ENCODE measurements at regions not wholly inside any gene's neighbourhood (a gene's known extent, or its start where the extent isn't known, plus 50 kb on each side); places are given as distances from the start of the nearest gene placed in this dataset.
A peak's percentile ranks its signal among the peaks of the same experiment; 100 is the strongest.

DNA sequence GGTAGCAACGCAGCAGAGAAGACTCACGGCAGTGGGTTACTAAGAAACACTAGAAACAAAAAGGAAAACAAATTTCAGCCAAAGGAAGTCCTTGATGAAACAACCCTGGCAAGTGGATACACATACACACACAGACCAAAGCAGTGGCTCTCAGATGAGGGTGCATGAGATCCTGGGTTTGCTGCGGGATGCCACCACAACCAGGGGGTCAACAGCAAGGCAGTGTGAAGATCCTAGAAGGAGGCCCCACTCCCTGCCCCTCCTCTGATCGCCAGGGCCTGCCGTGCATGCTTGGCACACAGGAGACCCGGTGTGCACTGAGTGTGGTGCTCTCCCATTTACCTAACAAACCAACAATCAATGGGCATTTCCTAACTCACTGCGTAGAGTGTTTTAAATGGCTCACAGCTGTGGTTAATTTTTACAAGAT is 252.3 kb upstream of the KLF14 start:
- Mint-ChIP-seq H3K4me3 (peak overlapping the region; percentile 12), H3K27me3 (no peaks in the 10 kb centered on the region), H3K4me1 (ENCODE audit: low read depth) (peaks cover 12% of the 10 kb centered on the region), H3K27ac (peak overlapping the region; percentile 87), H3K36me3 (ENCODE audit: low read depth) (peaks cover 54% of the 10 kb centered on the region), H3K9me3 (no peaks in the 10 kb centered on the region)
- CTCF ChIA-PET = no interaction called here
- DNase-seq (peak in 4 of 14 experiments; percentile 47 to 82 (median 67)), ATAC-seq (ENCODE audit: poor library complexity) (peak; percentile 22)
- no peaks in the 10 kb centered on the region for H3K27me3 ChIP-seq (ENCODE audit: control insufficient read depth in 1 of 2, insufficient read depth in 2 of 2, low read length in 2 of 2)
- no peak overlapping the region for H3K4me3 ChIP-seq (ENCODE audit: low read length)
- peaks cover 28% of the 10 kb centered on the region for H3K36me3 ChIP-seq (ENCODE audit: insufficient read depth, low read length)
- H3K27ac ChIP-seq (ENCODE audit: low read depth in 1 of 2, low read length in 2 of 2) = peak overlapping the region; percentile 49 to 88
- intact Hi-C loops (cut with DNase I, micrococcal nuclease) = loop anchor here in 1 of 2 experiments (10.0 kb wide), 1 partner anchor 49 kb away; no protein-coding TSS in a partner anchor
- H3K4me1 ChIP-seq (ENCODE audit: insufficient read depth, low read length) = peaks cover 80% of the 10 kb centered on the region
- TF ChIP-seq, protein P1, sequence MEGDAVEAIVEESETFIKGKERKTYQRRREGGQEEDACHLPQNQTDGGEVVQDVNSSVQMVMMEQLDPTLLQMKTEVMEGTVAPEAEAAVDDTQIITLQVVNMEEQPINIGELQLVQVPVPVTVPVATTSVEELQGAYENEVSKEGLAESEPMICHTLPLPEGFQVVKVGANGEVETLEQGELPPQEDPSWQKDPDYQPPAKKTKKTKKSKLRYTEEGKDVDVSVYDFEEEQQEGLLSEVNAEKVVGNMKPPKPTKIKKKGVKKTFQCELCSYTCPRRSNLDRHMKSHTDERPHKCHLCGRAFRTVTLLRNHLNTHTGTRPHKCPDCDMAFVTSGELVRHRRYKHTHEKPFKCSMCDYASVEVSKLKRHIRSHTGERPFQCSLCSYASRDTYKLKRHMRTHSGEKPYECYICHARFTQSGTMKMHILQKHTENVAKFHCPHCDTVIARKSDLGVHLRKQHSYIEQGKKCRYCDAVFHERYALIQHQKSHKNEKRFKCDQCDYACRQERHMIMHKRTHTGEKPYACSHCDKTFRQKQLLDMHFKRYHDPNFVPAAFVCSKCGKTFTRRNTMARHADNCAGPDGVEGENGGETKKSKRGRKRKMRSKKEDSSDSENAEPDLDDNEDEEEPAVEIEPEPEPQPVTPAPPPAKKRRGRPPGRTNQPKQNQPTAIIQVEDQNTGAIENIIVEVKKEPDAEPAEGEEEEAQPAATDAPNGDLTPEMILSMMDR (IDR thresholded peaks at IDR 0.05) = no peak
- POLR2A ChIA-PET = no interaction called here
- H3K9me3 ChIP-seq (ENCODE audit: control insufficient read depth in 1 of 2, insufficient read depth in 1 of 2, low read length in 2 of 2) = no peaks in the 10 kb centered on the region

DNA sequence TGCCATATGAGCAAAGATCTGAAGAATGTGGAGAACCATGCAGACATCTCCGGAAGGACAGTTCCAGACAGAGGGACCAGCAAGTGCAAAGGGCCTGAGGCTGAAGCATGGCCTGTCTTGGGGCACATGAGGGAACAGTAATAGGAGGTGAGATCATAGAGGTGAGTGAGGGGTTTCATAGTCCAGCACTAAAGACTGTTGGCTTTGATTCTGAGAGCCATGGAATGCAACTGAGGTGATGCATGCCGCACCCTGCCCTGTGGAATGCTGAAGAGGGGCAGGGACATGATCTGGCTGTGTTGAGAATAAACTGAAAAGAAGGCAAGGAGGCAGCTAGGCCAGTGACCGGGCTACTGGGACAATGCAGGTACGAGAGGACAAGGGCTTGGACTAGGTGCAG is 253.1 kb upstream of the KLF14 start:
- POLR2A ChIA-PET = interaction anchor here (0.6 kb wide), 1 partner anchor 90 kb away, joined by 3 read pairs; no protein-coding TSS in a partner anchor
- CTCF ChIA-PET = interaction anchor here (0.7 kb wide), 1 partner anchor 31 kb away, joined by 4 read pairs; no protein-coding TSS in a partner anchor
- H3K9me3 ChIP-seq (ENCODE audit: control insufficient read depth in 1 of 2, insufficient read depth in 1 of 2, low read length in 2 of 2) = no peaks in the 10 kb centered on the region
- no peak overlapping the region for H3K4me3 ChIP-seq (ENCODE audit: low read length)
- H3K4me1 Mint-ChIP-seq (ENCODE audit: low read depth) = peaks cover 20% of the 10 kb centered on the region
- H3K36me3 ChIP-seq (ENCODE audit: insufficient read depth, low read length) = peaks cover 28% of the 10 kb centered on the region
- no peaks in the 10 kb centered on the region for H3K27me3 ChIP-seq (ENCODE audit: control insufficient read depth in 1 of 2, insufficient read depth in 2 of 2, low read length in 2 of 2)
- peaks cover 62% of the 10 kb centered on the region for H3K36me3 Mint-ChIP-seq (ENCODE audit: low read depth)
- peaks cover 88% of the 10 kb centered on the region for H3K4me1 ChIP-seq (ENCODE audit: insufficient read depth, low read length)
- peak overlapping the region; percentile 87 for H3K27ac Mint-ChIP-seq
- ATAC-seq (ENCODE audit: poor library complexity) (no peak), DNase-seq (no peak)
- no peaks in the 10 kb centered on the region for H3K27me3 Mint-ChIP-seq
- TF ChIP-seq, protein P1 (IDR thresholded peaks at IDR 0.05) = no peak
- H3K4me3 Mint-ChIP-seq = peak overlapping the region; percentile 12
- peak overlapping the region; percentile 30 to 88 for H3K27ac ChIP-seq (ENCODE audit: low read depth in 1 of 2, low read length in 2 of 2)
- H3K9me3 Mint-ChIP-seq = no peaks in the 10 kb centered on the region
- intact Hi-C loops (cut with DNase I, micrococcal nuclease) = loop anchor here in 1 of 2 experiments (10.0 kb wide), 1 partner anchor 48 kb away; no protein-coding TSS in a partner anchor

DNA sequence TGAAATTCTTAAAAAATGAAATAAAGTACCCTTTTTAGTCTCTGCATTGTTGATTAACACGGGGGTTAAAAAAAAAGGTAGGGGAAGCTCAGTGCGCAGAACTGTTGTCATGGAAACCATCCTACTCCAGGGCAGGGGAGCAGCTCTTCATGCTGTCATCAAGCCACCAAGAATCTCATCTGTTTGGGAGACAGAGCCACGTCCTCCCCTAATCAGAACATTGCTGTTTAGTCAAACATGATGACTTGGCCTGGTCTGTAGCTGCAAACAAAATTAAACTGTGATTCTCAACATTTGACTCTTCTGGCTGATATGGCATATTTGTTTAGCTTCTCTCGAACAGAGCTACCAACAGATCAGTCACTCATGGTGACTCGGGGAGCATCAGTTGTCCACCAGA is 254.4 kb upstream of the KLF14 start:
- ATAC-seq (ENCODE audit: poor library complexity) = peak; percentile 32
- H3K27ac ChIP-seq (ENCODE audit: low read depth in 1 of 2, low read length in 2 of 2) = peak overlapping the region; percentile 62 to 88
- TF ChIP-seq, protein P1 (IDR thresholded peaks at IDR 0.05) = no peak
- H3K36me3 Mint-ChIP-seq (ENCODE audit: low read depth) = peaks cover 72% of the 10 kb centered on the region
- no peak overlapping the region for H3K4me3 ChIP-seq (ENCODE audit: low read length)
- peaks cover 22% of the 10 kb centered on the region for H3K4me1 Mint-ChIP-seq (ENCODE audit: low read depth)
- intact Hi-C loops (cut with DNase I, micrococcal nuclease) = loop anchor here in 1 of 2 experiments (10.0 kb wide), 1 partner anchor 46 kb away; no protein-coding TSS in a partner anchor
- CTCF ChIA-PET = interaction anchor here (0.7 to 1.4 kb wide), 2 partner anchors 23 to 52 kb away, joined by 3 to 8 read pairs; no protein-coding TSS in a partner anchor
- H3K36me3 ChIP-seq (ENCODE audit: insufficient read depth, low read length) = peaks cover 27% of the 10 kb centered on the region
- H3K9me3 Mint-ChIP-seq = no peaks in the 10 kb centered on the region
- H3K27me3 ChIP-seq (ENCODE audit: control insufficient read depth in 1 of 2, insufficient read depth in 2 of 2, low read length in 2 of 2) = no peaks in the 10 kb centered on the region
- H3K27ac Mint-ChIP-seq = peak overlapping the region; percentile 87
- H3K9me3 ChIP-seq (ENCODE audit: control insufficient read depth in 1 of 2, insufficient read depth in 1 of 2, low read length in 2 of 2) = no peaks in the 10 kb centered on the region
- no peaks in the 10 kb centered on the region for H3K27me3 Mint-ChIP-seq
- POLR2A ChIA-PET = interaction anchor here (0.8 to 1.7 kb wide), 5 partner anchors 8 to 76 kb away, joined by 3 to 4 read pairs (median 4); no protein-coding TSS in a partner anchor
- peak overlapping the region; percentile 62 for H3K4me3 Mint-ChIP-seq
- DNase-seq = peak in 5 of 14 experiments; percentile 39 to 84 (median 76)
- H3K4me1 ChIP-seq (ENCODE audit: insufficient read depth, low read length) = peaks cover 88% of the 10 kb centered on the region
